ENCODE measurements at regions not wholly inside any gene's neighbourhood (a gene's known extent, or its start where the extent isn't known, plus 50 kb on each side); places are given as distances from the start of the nearest gene placed in this dataset.

GRCh38 chr1:4084446-4084845 is 184.4 kb upstream of the C1orf174 start:
- DNase-seq = no peak
- Histone ChIP-seq H3K4me3 (no peak overlapping the region), H3K4me1 (peaks cover 0 to 10% (median 0%) of the 10 kb centered on the region in 4 donors), H3K36me3 (no peaks in the 10 kb centered on the region), H3K9me3 (peaks cover 0 to 5% (median 1%) of the 10 kb centered on the region in 4 donors), H3K27ac (no peak overlapping the region), H3K27me3 (peaks cover 0 to 33% (median 0%) of the 10 kb centered on the region in 3 donors)
- intact Hi-C loops (cut with DNase I; ENCODE audit: low total_unique reads) = no loop called here
- 67 to 82% (median 70%) methylated on average over 6 of the region's 6 CpGs for WGBS, 5 donors
- TF ChIP-seq POLR2AphosphoS5 (IDR thresholded peaks at IDR 0.05) (no peak), EP300 (IDR thresholded peaks at IDR 0.05) (no peak), POLR2A (IDR thresholded peaks at IDR 0.05) (no peak)
- TF ChIP-seq, protein P1, sequence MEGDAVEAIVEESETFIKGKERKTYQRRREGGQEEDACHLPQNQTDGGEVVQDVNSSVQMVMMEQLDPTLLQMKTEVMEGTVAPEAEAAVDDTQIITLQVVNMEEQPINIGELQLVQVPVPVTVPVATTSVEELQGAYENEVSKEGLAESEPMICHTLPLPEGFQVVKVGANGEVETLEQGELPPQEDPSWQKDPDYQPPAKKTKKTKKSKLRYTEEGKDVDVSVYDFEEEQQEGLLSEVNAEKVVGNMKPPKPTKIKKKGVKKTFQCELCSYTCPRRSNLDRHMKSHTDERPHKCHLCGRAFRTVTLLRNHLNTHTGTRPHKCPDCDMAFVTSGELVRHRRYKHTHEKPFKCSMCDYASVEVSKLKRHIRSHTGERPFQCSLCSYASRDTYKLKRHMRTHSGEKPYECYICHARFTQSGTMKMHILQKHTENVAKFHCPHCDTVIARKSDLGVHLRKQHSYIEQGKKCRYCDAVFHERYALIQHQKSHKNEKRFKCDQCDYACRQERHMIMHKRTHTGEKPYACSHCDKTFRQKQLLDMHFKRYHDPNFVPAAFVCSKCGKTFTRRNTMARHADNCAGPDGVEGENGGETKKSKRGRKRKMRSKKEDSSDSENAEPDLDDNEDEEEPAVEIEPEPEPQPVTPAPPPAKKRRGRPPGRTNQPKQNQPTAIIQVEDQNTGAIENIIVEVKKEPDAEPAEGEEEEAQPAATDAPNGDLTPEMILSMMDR (IDR thresholded peaks at IDR 0.05) = no peak

- no peak overlapping the region for H3K4me3 ChIP-seq
- no peaks in the 10 kb centered on the region for H3K36me3 ChIP-seq
- peaks cover 0 to 5% (median 0%) of the 10 kb centered on the region in 4 donors for H3K9me3 ChIP-seq
- H3K27me3 ChIP-seq = peaks cover 0 to 33% (median 0%) of the 10 kb centered on the region in 3 donors
- TF ChIP-seq, protein P1 (IDR thresholded peaks at IDR 0.05) = no peak
- peaks cover 0 to 10% (median 0%) of the 10 kb centered on the region in 4 donors for H3K4me1 ChIP-seq
- intact Hi-C loops (cut with DNase I; ENCODE audit: low total_unique reads) = no loop called here
- 74 to 89% (median 87%) methylated on average over 6 of the region's 6 CpGs for WGBS, 5 donors
- peak in 1 of 2 donors; percentile 20 for DNase-seq
- H3K27ac ChIP-seq = no peak overlapping the region
Measured at GRCh38 chr1:4084896-4085295, 184.8 kb upstream of the C1orf174 start.

DNA sequence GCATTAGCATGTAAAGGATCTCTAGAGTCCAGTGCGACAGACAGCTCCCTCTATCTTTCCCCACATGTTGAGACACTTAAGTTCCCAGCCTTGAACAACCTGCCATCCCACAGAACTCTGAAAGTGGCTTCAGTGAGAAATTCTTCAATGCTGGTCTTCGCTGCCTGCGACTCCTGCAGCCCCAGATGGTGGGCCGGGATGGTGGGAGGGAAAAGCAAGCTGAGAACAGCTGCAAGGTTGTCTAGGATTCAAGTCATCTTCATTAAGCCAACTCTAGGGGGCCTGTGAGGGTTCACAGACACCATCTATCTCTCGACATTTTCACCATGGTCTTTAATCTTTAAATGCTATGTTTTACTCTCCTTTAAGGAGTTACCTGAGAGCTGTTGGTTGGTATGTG is 185.5 kb upstream of the C1orf174 start:
- peaks cover 0 to 10% (median 0%) of the 10 kb centered on the region in 4 donors for H3K4me1 ChIP-seq

DNA sequence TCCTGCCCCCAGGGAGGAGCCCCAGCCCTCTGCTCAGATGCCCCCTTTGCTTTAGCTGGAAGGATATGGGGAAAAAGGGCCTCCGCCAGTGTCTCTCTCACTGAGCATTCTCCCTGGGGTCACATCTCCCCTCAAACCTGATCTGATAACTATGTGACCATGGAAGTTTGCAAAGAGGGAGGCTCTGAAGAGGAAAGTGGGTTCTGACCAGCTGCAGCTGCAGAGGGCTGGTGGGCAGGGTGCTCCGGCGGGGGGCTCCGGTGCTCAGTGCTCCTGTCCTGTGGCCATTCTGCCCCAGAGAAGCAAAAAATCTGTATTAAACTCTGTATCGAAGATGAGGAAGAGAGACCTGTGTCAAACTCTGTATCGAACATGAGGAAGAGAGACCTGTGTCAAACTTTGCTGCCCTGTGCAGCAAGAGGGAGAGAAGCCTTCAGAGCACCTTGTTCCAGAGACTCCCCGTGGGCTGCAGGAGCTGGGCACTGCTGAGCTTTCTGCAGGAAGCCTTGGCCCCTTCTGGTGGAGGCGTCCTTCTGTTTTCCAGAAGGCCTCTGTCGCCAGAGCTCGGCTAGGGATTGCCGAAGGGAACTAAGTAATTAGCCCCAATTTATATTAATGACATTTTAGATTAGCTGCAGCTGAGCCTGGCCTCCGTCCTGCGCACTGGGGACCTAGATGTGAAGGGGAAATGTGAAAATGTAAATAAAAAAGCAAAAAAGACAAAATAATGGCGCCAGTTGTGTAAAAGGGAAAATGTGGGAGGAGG is 186.2 kb upstream of the C1orf174 start:
- Histone ChIP-seq H3K4me3 (no peak overlapping the region), H3K4me1 (peaks cover 0 to 10% (median 0%) of the 10 kb centered on the region in 4 donors), H3K27ac (no peak overlapping the region), H3K36me3 (no peaks in the 10 kb centered on the region), H3K9me3 (peaks cover 1 to 15% (median 9%) of the 10 kb centered on the region in 4 donors), H3K27me3 (peaks cover 0 to 36% (median 0%) of the 10 kb centered on the region in 3 donors)
- no peak for DNase-seq
- intact Hi-C loops (cut with DNase I; ENCODE audit: low total_unique reads) = no loop called here
- TF ChIP-seq POLR2AphosphoS5 (IDR thresholded peaks at IDR 0.05) (no peak), EP300 (IDR thresholded peaks at IDR 0.05) (no peak), POLR2A (IDR thresholded peaks at IDR 0.05) (no peak)
- TF ChIP-seq, protein P1 (IDR thresholded peaks at IDR 0.05) = no peak
- 74 to 86% (median 84%) methylated on average over 14 of the region's 14 CpGs for WGBS, 5 donors

More for the DNA sequence above, 185.5 kb upstream of the C1orf174 start:
- Histone ChIP-seq H3K36me3 (no peaks in the 10 kb centered on the region), H3K4me3 (no peak overlapping the region), H3K9me3 (peaks cover 0 to 8% (median 3%) of the 10 kb centered on the region in 4 donors), H3K27me3 (peaks cover 0 to 37% (median 0%) of the 10 kb centered on the region in 3 donors), H3K27ac (no peak overlapping the region)
- 50 to 83% (median 74%) methylated on average over 5 of the region's 5 CpGs for WGBS, 5 donors
- intact Hi-C loops (cut with DNase I; ENCODE audit: low total_unique reads) = no loop called here
- DNase-seq = peak in 1 of 2 donors; percentile 13
- TF ChIP-seq, protein P1 (IDR thresholded peaks at IDR 0.05) = no peak
- TF ChIP-seq POLR2A (IDR thresholded peaks at IDR 0.05) (no peak), POLR2AphosphoS5 (IDR thresholded peaks at IDR 0.05) (no peak), EP300 (IDR thresholded peaks at IDR 0.05) (no peak)
